Tibial nerve (tissue), 4 donors: ENCODE measurements at regions not wholly inside any gene's neighbourhood (a gene's known extent, or its start where the extent isn't known, plus 50 kb on each side); places are given as distances from the start of the nearest gene placed in this dataset.
A peak's percentile ranks its signal among the peaks of the same experiment; 100 is the strongest.

ENCODE experiments used
- DNase-seq, 2 donors: peaks; one replicate each; pipeline ENCODE4 v3.0.0-alpha.2; 2019; ENCODE audit warnings: low spot score in 2 of 2
- H3K27ac ChIP-seq, 4 donors: fragments of 200-600 bp; sonication (generic) in 3 of 4; one replicate each; pipeline ENCODE4 v1.5.1; 2017 to 2019; ENCODE audit warnings: mild to moderate bottlenecking in 1 of 4
- H3K27me3 ChIP-seq, 2 donors: fragments of 200-600 bp; sonication (generic) in 1 of 2; one replicate each; pipeline versions ENCODE4 v1.5.1 to v1.6.0; 2017 to 2019
- H3K36me3 ChIP-seq, 3 donors: fragments of 200-600 bp; sonication (generic); one replicate each; pipeline ENCODE4 v1.5.1; 2018 to 2019
- H3K4me1 ChIP-seq, 4 donors: fragments of 200-600 bp; sonication (generic) in 3 of 4; one replicate each; pipeline ENCODE4 v1.5.1; 2017 to 2019
- H3K4me3 ChIP-seq, 4 donors: fragments of 200-600 bp; sonication (generic) in 3 of 4; one replicate each; pipeline ENCODE4 v1.5.1; 2017 to 2019; ENCODE audit warnings: mild to moderate bottlenecking in 1 of 4, moderate library complexity in 1 of 4
- H3K9me3 ChIP-seq, 4 donors: fragments of 200-600 bp; sonication (generic) in 3 of 4; one replicate each; pipeline ENCODE4 v1.5.1; 2017 to 2019
- CTCF ChIP-seq, 5 experiments: fragments of 200-600 bp in 3 of 5; fragments of 450-650 bp in 2 of 5; sonication (generic) in 3 of 5; IDR thresholded peaks; one replicate each; pipeline ENCODE4 v1.5.1; 2016 to 2019; ENCODE audit warnings: antibody characterized with exemption in 5 of 5, mild to moderate bottlenecking in 3 of 5, moderate library complexity in 2 of 5
- EP300 ChIP-seq, 2 donors: sonication (generic); formaldehyde crosslinking; IDR thresholded peaks; one replicate each; pipeline ENCODE4 v1.6.1; 2017; ENCODE audit warnings: antibody characterized with exemption in 2 of 2, mild to moderate bottlenecking in 1 of 2
- POLR2A ChIP-seq, 2 donors: fragments of 450-650 bp; IDR thresholded peaks; one replicate each; pipeline ENCODE4 v1.6.1; 2017; ENCODE audit warnings: antibody characterized with exemption in 2 of 2, mild to moderate bottlenecking in 2 of 2, moderate library complexity in 2 of 2
- WGBS, 2 donors: methylation state at CpG; one replicate each; pipeline ENCODE4 v1.1.5; 2018; 5-methylcytosine and 5-hydroxymethylcytosine counted together

- Histone ChIP-seq H3K27me3 (no peaks in the 10 kb centered on the region), H3K27ac (peak overlapping the region in 2 of 4 donors; percentile 59 to 67), H3K36me3 (no peaks in the 10 kb centered on the region), H3K9me3 (no peaks in the 10 kb centered on the region), H3K4me3 (no peak overlapping the region), H3K4me1 (peaks cover 0 to 26% (median 2%) of the 10 kb centered on the region in 4 donors)
- TF ChIP-seq POLR2A (IDR thresholded peaks at IDR 0.05) (no peak), EP300 (IDR thresholded peaks at IDR 0.05) (no peak), CTCF (IDR thresholded peaks at IDR 0.05) (no peak)
- WGBS, 2 donors, result 65 to 67% methylated on average over 6 of the region's 6 CpGs
- DNase-seq, result no peak
Measured at GRCh38 chr15:68518046-68518445, 60.7 kb upstream of the CORO2B start.

GRCh38 chr15:68518785-68519430 is 59.9 kb upstream of the CORO2B start:
- TF ChIP-seq CTCF (IDR thresholded peaks at IDR 0.05) (no peak), EP300 (IDR thresholded peaks at IDR 0.05) (no peak), POLR2A (IDR thresholded peaks at IDR 0.05) (no peak)
- DNase-seq, result no peak
- 81 to 87% methylated on average over 5 to 6 of the region's 6 CpGs for WGBS, 2 donors

GRCh38 chr15:68524753-68525584 is 53.8 kb upstream of the CORO2B start:
- Histone ChIP-seq H3K4me3 (no peak overlapping the region), H3K27me3 (no peaks in the 10 kb centered on the region), H3K36me3 (no peaks in the 10 kb centered on the region), H3K4me1 (peaks cover 0 to 20% (median 7%) of the 10 kb centered on the region in 4 donors), H3K27ac (peak overlapping the region in 2 of 4 donors; percentile 52 to 60), H3K9me3 (no peaks in the 10 kb centered on the region)
- WGBS, 2 donors, result 28 to 35% methylated on average over 4 of the region's 4 CpGs
- TF ChIP-seq EP300 (IDR thresholded peaks at IDR 0.05) (no peak), POLR2A (IDR thresholded peaks at IDR 0.05) (no peak), CTCF (IDR thresholded peaks at IDR 0.05) (no peak)
- no peak for DNase-seq

More at GRCh38 chr15:68518785-68519430, 59.9 kb upstream of the CORO2B start:
- H3K9me3 ChIP-seq, result no peaks in the 10 kb centered on the region
- no peak overlapping the region for H3K4me3 ChIP-seq
- no peaks in the 10 kb centered on the region for H3K27me3 ChIP-seq
- no peaks in the 10 kb centered on the region for H3K36me3 ChIP-seq
- H3K4me1 ChIP-seq, result peaks cover 0 to 26% (median 2%) of the 10 kb centered on the region in 4 donors
- H3K27ac ChIP-seq, result no peak overlapping the region

- Histone ChIP-seq H3K4me3 (no peak overlapping the region), H3K27ac (no peak overlapping the region), H3K9me3 (no peaks in the 10 kb centered on the region), H3K4me1 (peaks cover 0 to 20% (median 7%) of the 10 kb centered on the region in 4 donors), H3K36me3 (no peaks in the 10 kb centered on the region), H3K27me3 (no peaks in the 10 kb centered on the region)
- no peak for DNase-seq
- WGBS, 2 donors, result 74 to 82% methylated on average over 3 of the region's 3 CpGs
- TF ChIP-seq POLR2A (IDR thresholded peaks at IDR 0.05) (no peak), CTCF (IDR thresholded peaks at IDR 0.05) (no peak), EP300 (IDR thresholded peaks at IDR 0.05) (no peak)
Measured at GRCh38 chr15:68525815-68526214, 53.0 kb upstream of the CORO2B start.

- TF ChIP-seq EP300 (IDR thresholded peaks at IDR 0.05), result no peak
- no peaks in the 10 kb centered on the region for H3K27me3 ChIP-seq
- H3K4me3 ChIP-seq, result no peak overlapping the region
- H3K27ac ChIP-seq, result no peak overlapping the region
- peaks cover 0 to 20% (median 7%) of the 10 kb centered on the region in 4 donors for H3K4me1 ChIP-seq
- H3K9me3 ChIP-seq, result peaks cover 0 to under 1% (median 0%) of the 10 kb centered on the region in 4 donors
- DNase-seq, result no peak
- no peaks in the 10 kb centered on the region for H3K36me3 ChIP-seq
Measured at GRCh38 chr15:68526269-68526668, 52.5 kb upstream of the CORO2B start.
